CD14-positive monocyte (primary cell): ENCODE measurements at regions not wholly inside any gene's neighbourhood (a gene's known extent, or its start where the extent isn't known, plus 50 kb on each side); places are given as distances from the start of the nearest gene placed in this dataset.

Source experiments
- DNase-seq, 3 donors: peaks; one replicate each; pipeline ENCODE4 v3.0.0-alpha.2; 2011 to 2022
- H2AFZ ChIP-seq: 2 replicates; pipeline ENCODE4 v1.6.0; 2012; ENCODE audit warnings: mild to moderate bottlenecking, low read depth, low read length, inconsistent platforms; ENCODE audit not compliant: insufficient read depth, poor library complexity, severe bottlenecking
- H3K27ac ChIP-seq, 2 donors: 1 replicate in 1 of 2; 2 replicates in 1 of 2; pipeline ENCODE4 v1.5.1; 2012 to 2013; ENCODE audit warnings: low read length in 2 of 2, control low read depth in 1 of 2, inconsistent platforms in 1 of 2, low read depth in 1 of 2, mild to moderate bottlenecking in 1 of 2
- H3K27me3 ChIP-seq, 2 donors: one replicate each; pipeline versions ENCODE4 v1.6.0 to v1.6.1; 2011 to 2013; ENCODE audit warnings: low read length in 2 of 2; ENCODE audit not compliant: control insufficient read depth in 2 of 2, insufficient read depth in 2 of 2
- H3K36me3 ChIP-seq, 2 donors: replicated peaks in 1 of 2; 1 replicate in 1 of 2; 2 replicates in 1 of 2; pipeline versions ENCODE4 v1.5.1 to v1.6.1; 2012 to 2013; ENCODE audit warnings: low read length in 2 of 2, control low read depth in 1 of 2, inconsistent platforms in 1 of 2, mild to moderate bottlenecking in 1 of 2; ENCODE audit not compliant: insufficient read depth in 2 of 2, control insufficient read depth in 1 of 2
- H3K4me1 ChIP-seq, 2 donors: 1 replicate in 1 of 2; 2 replicates in 1 of 2; pipeline versions ENCODE4 v1.5.1 to v1.6.1; 2012 to 2013; ENCODE audit warnings: low read length in 2 of 2, control low read depth in 1 of 2, inconsistent platforms in 1 of 2, mild to moderate bottlenecking in 1 of 2, moderate library complexity in 1 of 2; ENCODE audit not compliant: insufficient read depth in 2 of 2, control insufficient read depth in 1 of 2
- H3K4me2 ChIP-seq: replicated peaks from 2 replicates; pipeline ENCODE3; 2012; ENCODE audit warnings: low read length, moderate library complexity, mild to moderate bottlenecking; ENCODE audit not compliant: poor library complexity, severe bottlenecking; ENCODE audit errors: extremely low read depth
- H3K4me3 ChIP-seq, 3 experiments: fragments of 200-600 bp in 1 of 3; sonication (generic) in 1 of 3; replicated peaks in 1 of 3; 1 replicate in 2 of 3; 2 replicates in 1 of 3; pipeline ENCODE4 v1.5.1; 2011 to 2013; ENCODE audit warnings: low read length in 3 of 3, mild to moderate bottlenecking in 3 of 3, control low read depth in 2 of 3, low read depth in 2 of 3, inconsistent platforms in 1 of 3, moderate library complexity in 1 of 3
- H3K79me2 ChIP-seq: 2 replicates; pipeline ENCODE4 v1.6.0; 2012; ENCODE audit warnings: mild to moderate bottlenecking, control low read depth, inconsistent platforms, low read length, moderate library complexity; ENCODE audit not compliant: insufficient read depth
- H3K9ac ChIP-seq: 2 replicates; pipeline ENCODE4 v1.6.0; 2017; ENCODE audit warnings: low read length, mild to moderate bottlenecking; ENCODE audit not compliant: insufficient read depth, poor library complexity, severe bottlenecking
- H3K9me3 ChIP-seq, 2 donors: replicated peaks in 1 of 2; 1 replicate in 1 of 2; 2 replicates in 1 of 2; pipeline versions ENCODE4 v1.5.1 to v1.6.1; 2012 to 2013; ENCODE audit warnings: low read length in 2 of 2, control low read depth in 1 of 2; ENCODE audit not compliant: control insufficient read depth in 1 of 2, insufficient read depth in 1 of 2
- H4K20me1 ChIP-seq: 2 replicates; pipeline ENCODE4 v1.6.0; 2012; ENCODE audit warnings: mild to moderate bottlenecking, low read length, control low read depth, moderate library complexity; ENCODE audit not compliant: insufficient read depth
- H3K27ac Mint-ChIP-seq, 7 donors: one replicate each; pipeline ENCODE4 v1.8.0; 2020; ENCODE audit warnings: mild to moderate bottlenecking in 7 of 7, mixed read lengths in 7 of 7, moderate library complexity in 6 of 7, inconsistent platforms in 2 of 7
- H3K27me3 Mint-ChIP-seq, 3 donors: one replicate each; pipeline ENCODE4 v1.8.0; 2021 to 2022; ENCODE audit warnings: low read depth in 3 of 3, mild to moderate bottlenecking in 3 of 3, mixed read lengths in 3 of 3, moderate library complexity in 3 of 3, inconsistent platforms in 1 of 3
- H3K36me3 Mint-ChIP-seq, 2 donors: one replicate each; pipeline ENCODE4 v1.8.0; 2020; ENCODE audit warnings: mixed read lengths in 2 of 2, inconsistent platforms in 1 of 2, mild to moderate bottlenecking in 1 of 2
- H3K4me1 Mint-ChIP-seq: one replicate; pipeline ENCODE4 v1.8.0; 2020; ENCODE audit warnings: mild to moderate bottlenecking, mixed read lengths
- H3K4me3 Mint-ChIP-seq, 2 donors: one replicate each; pipeline ENCODE4 v1.8.0; 2020; ENCODE audit warnings: mild to moderate bottlenecking in 2 of 2, mixed read lengths in 2 of 2, moderate library complexity in 1 of 2
- H3K9me3 Mint-ChIP-seq, 7 donors: one replicate each; pipeline ENCODE4 v1.8.0; 2020 to 2022; ENCODE audit warnings: mixed read lengths in 7 of 7, mild to moderate bottlenecking in 6 of 7, moderate library complexity in 6 of 7, inconsistent platforms in 2 of 7
- WGBS: methylation state at CpG from one replicate; pipeline ENCODE4 v1.1.5; 2013; ENCODE audit warnings: missing lambda C conversion rate; ENCODE audit not compliant: insufficient coverage; 5-methylcytosine and 5-hydroxymethylcytosine counted together
- intact Hi-C, 2 donors: fragments of 100-400 bp; cut with micrococcal nuclease; formaldehyde crosslinking; loops; one replicate each; pipeline versions ENCODE4 v1.15.0 to v1.15.1; 2023
- TF ChIP-seq, protein P1 (sequence below): fragments of 200-600 bp; IDR thresholded peaks from one replicate; pipeline ENCODE4 v1.8.0; 2022; ENCODE audit warnings: antibody characterized with exemption, mild to moderate bottlenecking

DNA sequence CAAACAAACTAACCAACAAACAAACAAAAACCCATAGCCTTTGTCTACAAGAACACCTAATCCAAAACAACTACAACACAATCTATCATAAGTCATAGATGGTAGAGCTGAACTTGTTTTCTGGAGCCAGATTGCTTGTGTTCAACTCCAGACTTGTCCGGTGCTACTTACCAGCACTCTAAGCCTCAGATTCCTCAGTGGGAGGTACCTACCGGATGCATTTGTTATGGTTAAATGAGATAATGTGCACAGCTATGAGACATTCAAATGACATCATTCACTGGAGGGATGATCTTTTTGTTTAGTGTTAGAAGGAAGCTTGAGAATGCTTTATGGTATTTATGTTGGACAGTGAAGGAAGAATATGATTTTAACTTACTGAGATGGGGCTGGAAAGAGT is 592.9 kb upstream of the C9orf72 start:
- Histone ChIP-seq H3K9ac (no peak overlapping the region), H4K20me1 (no peaks in the 10 kb centered on the region), H3K4me3 (no peak overlapping the region), H3K9me3 (peaks cover 9 to 34% of the 10 kb centered on the region in 2 donors), H3K27me3 (no peaks in the 10 kb centered on the region), H3K27ac (no peak overlapping the region), H3K4me2 (no peak overlapping the region), H3K4me1 (no peaks in the 10 kb centered on the region), H3K36me3 (no peaks in the 10 kb centered on the region), H2AFZ (no peak overlapping the region), H3K79me2 (no peaks in the 10 kb centered on the region)
- intact Hi-C loops, result no loop called here
- Mint-ChIP-seq H3K36me3 (no peaks in the 10 kb centered on the region), H3K27ac (no peak overlapping the region), H3K4me1 (no peaks in the 10 kb centered on the region), H3K4me3 (no peak overlapping the region), H3K9me3 (peaks cover 1 to 9% (median 5%) of the 10 kb centered on the region in 7 donors), H3K27me3 (no peaks in the 10 kb centered on the region)
- TF ChIP-seq, protein P1, sequence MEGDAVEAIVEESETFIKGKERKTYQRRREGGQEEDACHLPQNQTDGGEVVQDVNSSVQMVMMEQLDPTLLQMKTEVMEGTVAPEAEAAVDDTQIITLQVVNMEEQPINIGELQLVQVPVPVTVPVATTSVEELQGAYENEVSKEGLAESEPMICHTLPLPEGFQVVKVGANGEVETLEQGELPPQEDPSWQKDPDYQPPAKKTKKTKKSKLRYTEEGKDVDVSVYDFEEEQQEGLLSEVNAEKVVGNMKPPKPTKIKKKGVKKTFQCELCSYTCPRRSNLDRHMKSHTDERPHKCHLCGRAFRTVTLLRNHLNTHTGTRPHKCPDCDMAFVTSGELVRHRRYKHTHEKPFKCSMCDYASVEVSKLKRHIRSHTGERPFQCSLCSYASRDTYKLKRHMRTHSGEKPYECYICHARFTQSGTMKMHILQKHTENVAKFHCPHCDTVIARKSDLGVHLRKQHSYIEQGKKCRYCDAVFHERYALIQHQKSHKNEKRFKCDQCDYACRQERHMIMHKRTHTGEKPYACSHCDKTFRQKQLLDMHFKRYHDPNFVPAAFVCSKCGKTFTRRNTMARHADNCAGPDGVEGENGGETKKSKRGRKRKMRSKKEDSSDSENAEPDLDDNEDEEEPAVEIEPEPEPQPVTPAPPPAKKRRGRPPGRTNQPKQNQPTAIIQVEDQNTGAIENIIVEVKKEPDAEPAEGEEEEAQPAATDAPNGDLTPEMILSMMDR, result no peak
- DNase-seq, result no peak
- WGBS, result no CpG with 5 or more reads among the region's 2 CpGs

DNA sequence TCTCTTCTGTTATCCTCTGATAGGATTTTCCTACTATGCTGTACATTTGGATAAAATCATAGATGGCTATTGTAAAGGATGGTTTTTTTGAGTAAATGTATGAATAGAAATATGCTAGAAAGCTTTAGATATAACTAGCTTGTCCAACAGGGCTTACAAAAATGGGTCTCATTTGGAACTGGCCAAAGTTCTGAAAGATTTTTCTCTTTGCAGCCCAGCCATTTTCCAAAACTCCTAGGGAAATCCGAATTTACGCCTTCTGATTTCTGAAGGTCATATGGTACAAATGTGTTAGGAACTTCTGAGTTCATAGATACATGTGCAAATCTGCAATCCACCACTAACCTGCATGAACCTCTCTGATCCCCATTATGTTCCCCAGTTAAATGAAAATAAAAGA is 603.9 kb upstream of the C9orf72 start:
- Mint-ChIP-seq H3K4me3 (no peak overlapping the region), H3K9me3 (peaks cover 0 to 11% (median 5%) of the 10 kb centered on the region in 7 donors), H3K27ac (no peak overlapping the region), H3K4me1 (no peaks in the 10 kb centered on the region), H3K27me3 (no peaks in the 10 kb centered on the region), H3K36me3 (no peaks in the 10 kb centered on the region)
- no peak overlapping the region for H3K4me3 ChIP-seq
- no CpG with 5 or more reads among the region's 2 CpGs for WGBS
- DNase-seq, result no peak
- H3K4me2 ChIP-seq, result no peak overlapping the region
- no peak overlapping the region for H2AFZ ChIP-seq
- H3K4me1 ChIP-seq, result no peaks in the 10 kb centered on the region
- H3K9me3 ChIP-seq, result peaks cover 5 to 28% of the 10 kb centered on the region in 2 donors
- no peaks in the 10 kb centered on the region for H3K27me3 ChIP-seq
- H4K20me1 ChIP-seq, result no peaks in the 10 kb centered on the region
- no peaks in the 10 kb centered on the region for H3K79me2 ChIP-seq
- intact Hi-C loops, result no loop called here
- no peak overlapping the region for H3K27ac ChIP-seq
- H3K9ac ChIP-seq, result no peak overlapping the region
- H3K36me3 ChIP-seq, result no peaks in the 10 kb centered on the region
- TF ChIP-seq, protein P1, result no peak
